ENCODE measurements at regions not wholly inside any gene's neighbourhood (a gene's known extent, or its start where the extent isn't known, plus 50 kb on each side); places are given as distances from the start of the nearest gene placed in this dataset.

GRCh38 chr13:74485757-74486156, 351.6 kb upstream of the KLF12 start:
- TF ChIP-seq CTCF (IDR thresholded peaks at IDR 0.05; ENCODE audit: low read length) (no peak), EZH2 (optimal IDR thresholded peaks at IDR 0.05; ENCODE audit: low read depth, low read length) (no peak)
